Pancreas (tissue), 10 donors: ENCODE measurements at regions not wholly inside any gene's neighbourhood (a gene's known extent, or its start where the extent isn't known, plus 50 kb on each side); places are given as distances from the start of the nearest gene placed in this dataset.

Source experiments
- ATAC-seq, 4 donors: fragments of 200-7000 bp; cut with Tn5 transposase; one replicate each; pipeline versions ENCODE4 v1.8.0 to v1.9.1; 2020; ENCODE audit warnings: mild to moderate bottlenecking in 4 of 4, moderate library complexity in 4 of 4
- DNase-seq, 6 donors: peaks; one replicate each; pipeline ENCODE4 v3.0.0-alpha.2; 2020
- FAIRE-seq: peaks from 2 replicates; lab custom pipeline; 2012; peaks lifted over from hg19 to GRCh38; lab: Jason Lieb, UNC
- H3K27ac ChIP-seq, 4 donors: fragments of 200-600 bp; sonication (generic); 1 replicate in 3 of 4; 2 replicates in 1 of 4; pipeline versions ENCODE4 v1.5.0 to v1.8.0; 2020
- H3K27me3 ChIP-seq, 4 donors: fragments of 200-600 bp; one replicate each; pipeline ENCODE4 v1.8.0; 2021
- H3K36me3 ChIP-seq, 3 donors: fragments of 200-600 bp; sonication (generic) in 1 of 3; one replicate each; pipeline versions ENCODE4 v1.5.0 to v1.8.0; 2020 to 2021
- H3K4me1 ChIP-seq, 3 donors: fragments of 200-600 bp; one replicate each; pipeline ENCODE4 v1.8.0; 2021
- H3K4me3 ChIP-seq, 4 donors: fragments of 200-600 bp; sonication (generic) in 2 of 4; one replicate each; pipeline versions ENCODE4 v1.5.0 to v1.8.0; 2020 to 2021
- H3K9me3 ChIP-seq, 4 donors: fragments of 200-600 bp; one replicate each; pipeline ENCODE4 v1.8.0; 2021
- WGBS, 2 donors: extraction: QIAGEN DNeasy Blood & Tissue Kit; methylation state at CpG; one replicate each; pipeline ENCODE4 v1.1.7; 2013; 5-methylcytosine and 5-hydroxymethylcytosine counted together
- intact Hi-C, 3 donors: fragments of 100-400 bp; cut with DNase I; formaldehyde crosslinking; loops; one replicate each; pipeline versions ENCODE4 v1.11.1 to v1.14.2; 2022
- TF ChIP-seq, protein P1 (sequence below), 4 donors: fragments of 200-600 bp; sonication (generic) in 3 of 4; IDR thresholded peaks; one replicate each; pipeline versions ENCODE4 v1.5.0 to v1.8.0; 2021; ENCODE audit warnings: antibody characterized with exemption in 4 of 4
- donor health status: healthy with polysubstance abuse.
- donor health status: DM: no; HTN: no; CAD: no; lungs with moderate emphysema.
- donor health status: DM: no; HTN: no; CAD: no.
- donor health status: control.
- donor health status: control.
- donor health status: Bipolar disorder and iron deficiency.
- donor health status: DM: yes; HTN: yes; CAD: no.
- donor health status: DM: no; HTN: no; CAD: no.
- donor health status: DM: no; HTN: no; CAD: no.
- donor health status: DM: yes; HTN: yes; CAD: no.

DNA sequence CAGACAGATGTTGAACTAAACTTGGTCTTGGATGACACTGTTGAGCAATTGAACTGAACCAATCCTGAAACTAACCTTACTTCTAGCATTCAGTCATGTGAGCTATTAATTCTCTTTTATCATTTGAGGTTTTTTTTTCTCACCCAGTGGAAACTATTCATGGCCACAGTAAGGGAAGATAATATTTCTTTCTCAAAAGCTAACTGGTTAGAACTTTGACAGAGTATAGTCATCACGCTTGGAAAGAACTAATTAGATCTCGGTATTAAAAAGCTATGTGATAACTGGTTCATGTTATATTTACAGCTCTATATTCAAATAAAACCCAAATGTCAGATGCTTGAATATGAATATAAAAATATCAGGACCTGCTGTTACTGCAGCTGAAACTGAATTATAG lies 89.5 kb downstream of the OTUD1 start:
- H3K9me3 ChIP-seq: no peaks in the 10 kb centered on the region
- no peak overlapping the region for H3K4me3 ChIP-seq
- TF ChIP-seq, protein P1, sequence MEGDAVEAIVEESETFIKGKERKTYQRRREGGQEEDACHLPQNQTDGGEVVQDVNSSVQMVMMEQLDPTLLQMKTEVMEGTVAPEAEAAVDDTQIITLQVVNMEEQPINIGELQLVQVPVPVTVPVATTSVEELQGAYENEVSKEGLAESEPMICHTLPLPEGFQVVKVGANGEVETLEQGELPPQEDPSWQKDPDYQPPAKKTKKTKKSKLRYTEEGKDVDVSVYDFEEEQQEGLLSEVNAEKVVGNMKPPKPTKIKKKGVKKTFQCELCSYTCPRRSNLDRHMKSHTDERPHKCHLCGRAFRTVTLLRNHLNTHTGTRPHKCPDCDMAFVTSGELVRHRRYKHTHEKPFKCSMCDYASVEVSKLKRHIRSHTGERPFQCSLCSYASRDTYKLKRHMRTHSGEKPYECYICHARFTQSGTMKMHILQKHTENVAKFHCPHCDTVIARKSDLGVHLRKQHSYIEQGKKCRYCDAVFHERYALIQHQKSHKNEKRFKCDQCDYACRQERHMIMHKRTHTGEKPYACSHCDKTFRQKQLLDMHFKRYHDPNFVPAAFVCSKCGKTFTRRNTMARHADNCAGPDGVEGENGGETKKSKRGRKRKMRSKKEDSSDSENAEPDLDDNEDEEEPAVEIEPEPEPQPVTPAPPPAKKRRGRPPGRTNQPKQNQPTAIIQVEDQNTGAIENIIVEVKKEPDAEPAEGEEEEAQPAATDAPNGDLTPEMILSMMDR (IDR thresholded peaks at IDR 0.05): no peak
- H3K27ac ChIP-seq: no peak overlapping the region
- intact Hi-C loops: no loop called here
- 91 to 95% methylated on average over 2 of the region's 2 CpGs for WGBS, 2 donors
- FAIRE-seq (no peak), DNase-seq (no peak), ATAC-seq (no peak)
- H3K27me3 ChIP-seq: no peaks in the 10 kb centered on the region
- H3K4me1 ChIP-seq: no peaks in the 10 kb centered on the region
- H3K36me3 ChIP-seq: no peaks in the 10 kb centered on the region

DNA sequence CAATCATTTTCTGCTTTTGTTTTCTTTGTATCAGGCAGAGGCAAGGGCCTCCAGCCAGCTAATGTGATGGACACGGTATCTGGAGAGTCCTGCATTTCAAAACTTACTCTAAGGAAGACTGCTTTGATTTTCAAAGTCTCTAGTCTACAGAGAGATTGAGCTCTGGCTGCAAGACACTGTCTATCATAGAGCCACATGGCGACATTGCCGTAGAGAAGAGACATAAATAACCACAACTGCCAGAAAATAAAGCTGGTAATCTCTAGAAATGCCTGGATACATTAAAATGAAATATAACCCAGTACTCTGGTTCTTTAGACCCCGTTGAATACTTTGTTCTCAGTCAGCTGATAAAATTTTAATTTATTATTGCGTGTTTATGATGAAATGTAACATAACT lies 90.8 kb downstream of the OTUD1 start:
- Histone ChIP-seq H3K9me3 (no peaks in the 10 kb centered on the region), H3K4me3 (no peak overlapping the region), H3K36me3 (no peaks in the 10 kb centered on the region), H3K27me3 (no peaks in the 10 kb centered on the region), H3K4me1 (no peaks in the 10 kb centered on the region), H3K27ac (no peak overlapping the region)
- DNase-seq (no peak), ATAC-seq (no peak), FAIRE-seq (no peak)
- TF ChIP-seq, protein P1 (IDR thresholded peaks at IDR 0.05): no peak
- intact Hi-C loops: loop anchor here in 2 of 3 donors (10.0 kb wide), 2 partner anchors 165 to 215 kb away; no protein-coding TSS in a partner anchor
- 67 to 76% methylated on average over 5 of the region's 5 CpGs for WGBS, 2 donors

DNA sequence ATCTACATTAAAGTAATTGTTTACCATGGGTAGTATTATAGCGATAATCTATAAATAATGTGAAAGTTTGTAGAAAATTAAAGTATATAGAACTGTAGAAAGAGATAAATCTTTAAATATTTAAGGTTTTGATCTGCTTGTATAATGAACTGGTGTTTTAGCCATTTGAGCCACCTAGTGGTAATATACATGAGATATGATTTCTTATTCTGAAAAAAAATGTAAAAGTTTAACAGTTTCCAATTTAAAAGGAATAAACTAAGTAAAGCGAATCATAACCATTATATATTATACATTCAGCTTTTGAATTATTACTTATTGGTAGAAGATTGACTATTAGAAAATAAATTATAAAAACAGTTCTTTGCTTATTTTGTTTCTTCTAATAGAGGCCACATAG lies 91.2 kb downstream of the OTUD1 start:
- intact Hi-C loops: loop anchor here in 2 of 3 donors (10.0 kb wide), 2 partner anchors 165 to 215 kb away; no protein-coding TSS in a partner anchor
- 43 to 62% methylated on average over 2 of the region's 2 CpGs for WGBS, 2 donors
- ATAC-seq (no peak), DNase-seq (no peak), FAIRE-seq (peak; percentile 95)
- Histone ChIP-seq H3K27ac (no peak overlapping the region), H3K9me3 (no peaks in the 10 kb centered on the region), H3K27me3 (no peaks in the 10 kb centered on the region), H3K4me3 (no peak overlapping the region), H3K36me3 (no peaks in the 10 kb centered on the region), H3K4me1 (no peaks in the 10 kb centered on the region)
- TF ChIP-seq, protein P1 (IDR thresholded peaks at IDR 0.05): peak in 3 of 4 donors; percentile 14 to 38 (median 15)

DNA sequence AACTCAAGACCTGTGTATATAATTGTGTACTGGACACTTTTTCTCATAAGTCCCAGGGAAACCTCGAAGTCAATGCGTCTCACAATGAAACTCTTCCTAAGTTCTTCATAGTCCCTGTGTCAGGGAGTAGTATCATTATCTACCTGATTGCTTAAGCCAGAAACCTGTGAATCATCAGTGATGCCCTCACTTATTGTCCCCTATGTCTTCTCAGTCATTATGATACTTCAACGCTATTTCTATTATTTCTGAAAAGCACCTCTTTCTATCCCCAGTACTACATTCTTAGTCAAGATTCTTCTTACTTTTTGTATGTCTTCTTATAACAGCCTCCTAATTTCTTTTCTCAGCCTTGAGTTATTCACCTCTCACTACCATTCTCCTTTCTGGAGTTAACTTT lies 94.3 kb downstream of the OTUD1 start:
- ATAC-seq: no peak
- intact Hi-C loops: loop anchor here in 2 of 3 donors (10.0 kb wide), 2 partner anchors 162 to 218 kb away; no protein-coding TSS in a partner anchor
- 85 to 88% methylated on average over 3 of the region's 3 CpGs for WGBS, 2 donors

DNA sequence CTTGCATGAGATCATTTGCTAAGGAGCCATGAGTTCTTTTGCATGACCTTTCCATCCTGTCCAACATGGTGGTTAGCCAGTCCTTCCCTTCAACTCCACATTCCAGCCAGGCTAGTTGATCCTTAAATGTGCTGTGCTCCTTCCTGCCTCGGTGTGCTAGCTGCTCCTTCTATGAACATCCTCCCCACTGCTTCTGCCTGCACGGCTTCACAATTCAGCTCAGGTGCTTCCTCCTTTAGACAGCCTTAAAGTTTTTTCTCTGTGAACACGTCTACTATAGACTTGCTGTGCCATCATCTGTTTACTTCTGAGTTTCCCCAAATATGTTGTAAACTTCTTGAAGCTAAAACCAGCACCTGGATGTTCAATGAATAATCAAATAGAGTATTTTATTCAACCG lies 95.5 kb downstream of the OTUD1 start:
- DNase-seq (no peak), ATAC-seq (no peak), FAIRE-seq (no peak)
- no peaks in the 10 kb centered on the region for H3K4me1 ChIP-seq
- 53 to 62% methylated on average over 4 of the region's 4 CpGs for WGBS, 2 donors
- no peak overlapping the region for H3K4me3 ChIP-seq
- H3K9me3 ChIP-seq: no peaks in the 10 kb centered on the region
- H3K36me3 ChIP-seq: no peaks in the 10 kb centered on the region
- H3K27me3 ChIP-seq: no peaks in the 10 kb centered on the region
- intact Hi-C loops: loop anchor here in 2 of 3 donors (10.0 kb wide), 2 partner anchors 160 to 220 kb away; no protein-coding TSS in a partner anchor
- TF ChIP-seq, protein P1 (IDR thresholded peaks at IDR 0.05): no peak
- no peak overlapping the region for H3K27ac ChIP-seq

More for the DNA sequence above, 94.3 kb downstream of the OTUD1 start:
- no peak for DNase-seq
- TF ChIP-seq, protein P1 (IDR thresholded peaks at IDR 0.05): no peak
- no peaks in the 10 kb centered on the region for H3K9me3 ChIP-seq
- no peaks in the 10 kb centered on the region for H3K27me3 ChIP-seq
- no peaks in the 10 kb centered on the region for H3K4me1 ChIP-seq
- no peak overlapping the region for H3K27ac ChIP-seq
- no peak for FAIRE-seq
- no peaks in the 10 kb centered on the region for H3K36me3 ChIP-seq
- no peak overlapping the region for H3K4me3 ChIP-seq
